Retinal pigment epithelial cell (primary cell): ENCODE measurements at regions not wholly inside any gene's neighbourhood (a gene's known extent, or its start where the extent isn't known, plus 50 kb on each side); places are given as distances from the start of the nearest gene placed in this dataset.
"Not testable (repeated sequence)": the region's sequence is repeated elsewhere in the genome, so short reads cannot be mapped to it uniquely, and the experiment has no call there.

Source experiments
- DNase-seq: peaks from one replicate; pipeline ENCODE4 v3.0.0-alpha.2; 2010; ENCODE audit warnings: low read depth
- H3K4me3 ChIP-seq: 2 replicates; pipeline ENCODE4 v1.5.1; 2011; ENCODE audit warnings: mild to moderate bottlenecking, low read length, control low read depth, moderate library complexity
- CTCF ChIP-seq: conservative IDR thresholded peaks from 2 replicates; pipeline ENCODE4 v1.5.1; 2011; ENCODE audit warnings: low read depth, low read length, control low read depth, inconsistent platforms

DNA sequence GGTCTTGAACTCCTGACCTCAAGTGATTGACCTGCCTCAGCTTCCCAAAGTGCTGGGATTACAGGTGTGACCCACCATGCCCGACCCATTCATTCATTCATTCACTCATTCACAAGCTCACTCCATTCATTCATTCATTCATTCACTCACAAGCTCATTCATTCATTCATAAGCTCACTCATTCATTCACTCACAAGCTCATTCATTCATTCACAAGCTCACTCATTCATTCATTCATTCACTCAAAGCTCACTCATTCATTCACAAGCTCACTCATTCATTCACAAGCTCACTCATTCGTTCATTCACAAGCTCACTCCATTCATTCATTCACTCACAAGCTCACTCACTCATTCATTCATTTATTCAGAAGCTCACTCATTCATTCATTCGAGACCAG lies 198.6 kb downstream of the SHOX start:
- DNase-seq: no peak
- no peak overlapping the region for H3K4me3 ChIP-seq
- no peak for TF ChIP-seq CTCF

GRCh38 chrX:828411-828959 lies 197.9 kb downstream of the SHOX start:
- DNase-seq: no peak
- no peak overlapping the region for H3K4me3 ChIP-seq
- no peak for TF ChIP-seq CTCF

- TF ChIP-seq CTCF: no peak
- H3K4me3 ChIP-seq: no peak overlapping the region
- DNase-seq: no peak
These were observed 195.9 kb downstream of the SHOX start for GRCh38 chrX:826448-826847.

DNA sequence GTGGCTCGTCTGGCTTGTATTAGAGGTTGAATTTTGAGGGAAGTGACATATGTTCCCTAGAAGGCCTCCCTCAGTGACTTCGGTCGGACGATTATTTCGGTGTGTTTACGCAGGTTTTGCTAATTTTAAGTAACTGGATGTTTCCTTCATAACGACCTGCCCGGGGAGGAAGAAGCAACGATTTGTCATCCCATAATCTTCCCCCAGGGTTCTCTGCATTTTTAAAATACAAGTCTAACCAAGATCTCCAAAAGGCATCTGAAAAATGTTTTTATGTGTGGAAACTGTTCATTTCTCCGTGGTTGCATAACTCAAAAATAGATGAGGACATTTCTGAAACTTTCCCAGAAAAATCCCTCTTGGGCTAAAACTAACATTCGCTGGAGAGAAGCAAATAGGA lies 195.4 kb downstream of the SHOX start:
- no peak for TF ChIP-seq CTCF
- H3K4me3 ChIP-seq: no peak overlapping the region
- DNase-seq: no peak

DNA sequence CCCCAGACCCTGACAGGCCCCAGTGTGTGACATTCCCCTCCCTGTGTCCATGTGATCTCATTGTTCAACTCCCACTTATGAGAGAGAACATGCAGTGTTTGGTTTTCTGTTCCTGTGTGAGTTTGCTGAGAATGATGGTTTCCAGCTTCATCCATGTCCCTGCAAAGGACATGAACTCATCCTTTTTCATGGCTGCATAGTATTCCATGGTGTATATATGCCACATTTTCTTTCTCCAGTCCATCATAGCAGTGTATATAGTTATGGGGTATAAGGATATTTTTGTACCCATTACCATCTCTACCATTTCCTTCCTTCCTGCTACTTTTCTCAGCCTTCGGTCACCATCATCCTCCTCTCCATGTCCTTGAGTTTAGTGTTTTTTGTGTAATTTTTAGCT lies 192.5 kb downstream of the SHOX start:
- not testable (repeated sequence) for H3K4me3 ChIP-seq, DNase-seq

DNA sequence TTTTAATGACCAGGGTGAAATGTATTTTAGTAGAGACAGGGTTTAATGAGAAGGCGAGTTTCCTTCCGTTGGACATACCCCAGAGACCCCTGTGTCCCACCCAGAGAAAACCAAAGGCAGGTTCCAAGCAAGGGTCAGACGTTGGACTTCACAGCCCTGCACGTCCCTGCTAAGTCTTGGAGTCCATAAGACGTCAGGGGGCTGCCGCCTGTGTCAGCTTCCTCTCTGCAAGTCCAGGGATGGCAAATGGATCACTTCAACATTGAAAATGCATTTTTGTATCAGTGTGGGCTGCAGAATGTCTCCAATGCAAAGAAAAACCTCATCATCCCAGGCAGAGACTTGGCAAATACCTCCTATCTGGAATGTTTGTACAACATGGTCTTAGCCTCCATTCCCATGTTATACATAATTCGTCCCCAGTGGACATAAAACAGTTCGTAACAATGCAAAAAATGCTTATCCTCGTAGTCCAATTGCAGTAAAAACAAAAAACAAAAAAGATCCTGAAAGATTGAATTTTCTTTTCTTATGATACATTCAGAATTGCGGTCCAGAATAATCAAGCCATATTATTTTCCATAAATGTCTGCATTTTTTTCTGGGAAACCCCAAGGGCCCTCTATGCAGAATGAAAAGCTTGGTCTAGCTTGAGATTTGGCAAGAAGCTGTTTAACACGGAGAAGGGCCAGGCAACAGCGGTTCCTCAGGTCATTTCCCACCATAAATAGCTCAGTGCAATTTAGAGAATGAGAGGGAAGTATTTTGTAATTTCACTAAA lies 190.9 kb downstream of the SHOX start:
- no peak for DNase-seq
- TF ChIP-seq CTCF: no peak
- no peak overlapping the region for H3K4me3 ChIP-seq

DNA sequence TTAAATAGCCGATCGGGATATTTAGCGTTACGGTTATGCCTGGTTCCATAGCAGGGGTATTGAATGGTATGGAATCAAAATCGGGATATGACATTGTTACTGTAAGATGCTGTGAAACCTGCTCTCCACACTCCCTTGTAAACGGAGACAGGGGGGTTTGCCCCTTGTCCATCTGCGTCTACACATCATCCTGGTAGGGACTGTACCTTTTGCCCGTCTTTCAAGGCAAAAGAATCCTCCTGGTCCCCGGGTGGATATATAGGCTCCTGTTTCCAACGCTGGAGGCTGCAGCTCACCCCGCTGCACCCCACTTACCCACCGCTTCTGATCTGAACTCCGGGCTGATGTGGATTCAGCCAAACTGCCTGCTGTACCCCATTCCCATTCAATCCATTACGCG lies 189.1 kb downstream of the SHOX start:
- no peak overlapping the region for H3K4me3 ChIP-seq
- DNase-seq: no peak
- no peak for TF ChIP-seq CTCF
